ENCODE measurements at regions not wholly inside any gene's neighbourhood (a gene's known extent, or its start where the extent isn't known, plus 50 kb on each side); places are given as distances from the start of the nearest gene placed in this dataset.
"Not testable (repeated sequence)": the region's sequence is repeated elsewhere in the genome, so short reads cannot be mapped to it uniquely, and the experiment has no call there.

GRCh38 chr14:51444353-51445000 lies 204.4 kb downstream of the TMX1 start:
- DNase-seq (ENCODE audit: low read depth) = no peak

- no peak for DNase-seq (ENCODE audit: low read depth)
Measured at GRCh38 chr14:51445001-51445390, 204.9 kb downstream of the TMX1 start.

GRCh38 chr14:51446771-51447170 lies 204.9 kb upstream of the FRMD6 start:
- DNase-seq (ENCODE audit: low read depth) = no peak

- no peak for DNase-seq (ENCODE audit: low read depth)
Measured at GRCh38 chr14:51447411-51447810, 204.3 kb upstream of the FRMD6 start.

GRCh38 chr14:51448831-51449670 lies 202.7 kb upstream of the FRMD6 start:
- no peak for DNase-seq (ENCODE audit: low read depth)

GRCh38 chr14:51449681-51450080 lies 202.0 kb upstream of the FRMD6 start:
- no peak for DNase-seq (ENCODE audit: low read depth)

GRCh38 chr14:51451561-51451960 lies 200.1 kb upstream of the FRMD6 start:
- DNase-seq (ENCODE audit: low read depth) = no peak

GRCh38 chr14:51453869-51454268 lies 197.8 kb upstream of the FRMD6 start:
- DNase-seq (ENCODE audit: low read depth) = no peak

- no peak for DNase-seq (ENCODE audit: low read depth)
Measured at GRCh38 chr14:51454351-51454750, 197.4 kb upstream of the FRMD6 start.

GRCh38 chr14:51455041-51455835 lies 196.5 kb upstream of the FRMD6 start:
- no peak for DNase-seq (ENCODE audit: low read depth)

GRCh38 chr14:51457843-51458562 lies 193.7 kb upstream of the FRMD6 start:
- DNase-seq (ENCODE audit: low read depth) = no peak

- DNase-seq (ENCODE audit: low read depth) = no peak
Measured at GRCh38 chr14:51458563-51458955, 193.2 kb upstream of the FRMD6 start.

GRCh38 chr14:51460011-51460410 lies 191.7 kb upstream of the FRMD6 start:
- DNase-seq (ENCODE audit: low read depth) = no peak

- DNase-seq (ENCODE audit: low read depth) = no peak
Measured at GRCh38 chr14:51462182-51462581, 189.5 kb upstream of the FRMD6 start.

GRCh38 chr14:51462706-51463105 lies 189.0 kb upstream of the FRMD6 start:
- no peak for DNase-seq (ENCODE audit: low read depth)

GRCh38 chr14:51463461-51463860 lies 188.2 kb upstream of the FRMD6 start:
- DNase-seq (ENCODE audit: low read depth) = no peak

GRCh38 chr14:51464411-51464810 lies 187.3 kb upstream of the FRMD6 start:
- no peak for DNase-seq (ENCODE audit: low read depth)

- DNase-seq (ENCODE audit: low read depth) = no peak
Measured at GRCh38 chr14:51465486-51465885, 186.2 kb upstream of the FRMD6 start.

GRCh38 chr14:51467392-51467791 lies 184.3 kb upstream of the FRMD6 start:
- DNase-seq (ENCODE audit: low read depth) = not testable (repeated sequence)

GRCh38 chr14:51468523-51468922 lies 183.2 kb upstream of the FRMD6 start:
- DNase-seq (ENCODE audit: low read depth) = no peak

- DNase-seq (ENCODE audit: low read depth) = no peak
Measured at GRCh38 chr14:51472881-51473280, 178.8 kb upstream of the FRMD6 start.

GRCh38 chr14:51473351-51473750 lies 178.4 kb upstream of the FRMD6 start:
- no peak for DNase-seq (ENCODE audit: low read depth)
